ENCODE measurements at regions not wholly inside any gene's neighbourhood (a gene's known extent, or its start where the extent isn't known, plus 50 kb on each side); places are given as distances from the start of the nearest gene placed in this dataset.

DNA sequence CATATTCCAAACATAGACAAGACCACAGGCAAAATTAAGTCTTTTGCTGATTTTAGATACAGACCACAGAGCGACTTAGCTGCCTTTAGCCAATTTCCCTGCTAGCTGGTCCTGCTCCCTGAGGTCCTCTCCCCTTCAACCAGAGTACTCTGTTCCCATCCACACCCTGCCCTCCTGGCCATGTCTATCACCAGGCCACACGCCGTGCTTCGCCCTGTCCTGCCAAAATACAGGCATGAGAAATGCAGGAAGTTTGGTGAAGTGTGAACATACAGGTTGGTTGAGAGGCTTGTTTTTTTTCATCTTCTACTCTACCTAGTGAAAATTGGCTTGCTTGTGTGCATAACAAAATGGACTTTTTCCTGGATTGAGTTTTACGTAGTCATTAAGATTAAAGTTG lies 226.2 kb upstream of the TENM3 start:
- TF ChIP-seq CTCF (IDR thresholded peaks at IDR 0.05) (no peak), POLR2A (IDR thresholded peaks at IDR 0.05) (no peak)
